ENCODE measurements at regions not wholly inside any gene's neighbourhood (a gene's known extent, or its start where the extent isn't known, plus 50 kb on each side); places are given as distances from the start of the nearest gene placed in this dataset.

DNA sequence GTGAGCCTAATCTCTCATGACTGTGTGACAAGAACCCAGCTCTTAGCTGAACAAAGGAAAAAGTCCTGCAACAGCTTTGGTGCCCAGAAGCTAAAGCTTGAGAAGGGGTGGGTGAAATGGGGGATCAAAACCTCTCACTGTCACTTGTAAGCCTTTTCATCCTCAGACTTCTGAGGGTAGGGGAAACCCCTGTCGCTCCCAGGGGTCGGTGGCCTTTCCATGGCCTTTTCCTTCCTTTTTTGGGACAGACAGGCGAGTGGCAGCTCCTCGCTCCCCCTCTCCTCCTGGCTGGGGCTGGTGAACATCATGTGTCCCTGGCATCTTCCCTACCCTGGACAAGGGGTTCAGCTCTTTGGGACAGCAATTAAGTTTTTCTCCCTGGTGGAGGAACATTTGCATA, 78.2 kb downstream of the FAM47A start:
- H4K20me1 ChIP-seq (replicated peaks; ENCODE audit: control insufficient read depth, insufficient read depth, low read length) = no peaks in the 10 kb centered on the region
- H3K9me3 ChIP-seq (replicated peaks; ENCODE audit: control insufficient read depth, insufficient read depth, low read depth, low read length) = no peaks in the 10 kb centered on the region
- H3K36me3 ChIP-seq (ENCODE audit: control insufficient read depth, insufficient read depth, low read length) = no peaks in the 10 kb centered on the region
- no peak overlapping the region for H3K4me3 ChIP-seq
- no peaks in the 10 kb centered on the region for H3K4me1 ChIP-seq (replicated peaks in 1 of 2; ENCODE audit: control insufficient read depth in 2 of 2, insufficient read depth in 2 of 2, low read length in 2 of 2)
- H3K27me3 ChIP-seq (ENCODE audit: control insufficient read depth in 2 of 2, insufficient read depth in 2 of 2, low read length in 2 of 2) = no peaks in the 10 kb centered on the region
- no peak overlapping the region for H3K9ac ChIP-seq (ENCODE audit: insufficient read depth in 1 of 2, low read depth in 2 of 2, low read length in 2 of 2)
- POLR2A ChIA-PET = no interaction called here
- ATAC-seq (no peak), DNase-seq (ENCODE audit: extremely low read depth in 1 of 4, low spot score in 3 of 4) (no peak), FAIRE-seq (no peak)
- H3K9me1 ChIP-seq (ENCODE audit: control insufficient read depth, insufficient read depth, low read length) = no peaks in the 10 kb centered on the region
- no TSS peak for BruUV-seq (replicated peaks)
- 0% methylated on average over 1 of the region's 4 CpGs for WGBS (ENCODE audit: insufficient coverage, low coverage, missing lambda C conversion rate)
- TF ChIP-seq, protein P1, sequence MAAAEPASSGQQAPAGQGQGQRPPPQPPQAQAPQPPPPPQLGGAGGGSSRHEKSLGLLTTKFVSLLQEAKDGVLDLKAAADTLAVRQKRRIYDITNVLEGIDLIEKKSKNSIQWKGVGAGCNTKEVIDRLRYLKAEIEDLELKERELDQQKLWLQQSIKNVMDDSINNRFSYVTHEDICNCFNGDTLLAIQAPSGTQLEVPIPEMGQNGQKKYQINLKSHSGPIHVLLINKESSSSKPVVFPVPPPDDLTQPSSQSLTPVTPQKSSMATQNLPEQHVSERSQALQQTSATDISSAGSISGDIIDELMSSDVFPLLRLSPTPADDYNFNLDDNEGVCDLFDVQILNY (CRISPR knock-in tag; IDR thresholded peaks at IDR 0.05) = no peak
- no peak for TF ChIP-seq SP2 (IDR thresholded peaks at IDR 0.05; ENCODE audit: extremely low read depth, low read depth, low read length, poor library complexity, severe bottlenecking)
- no peak for TF ChIP-seq U2AF2 (optimal IDR thresholded peaks at IDR 0.05; ENCODE audit: low read depth, low read length)
- no peak for TF ChIP-seq NR4A1 (CRISPR knock-in tag; IDR thresholded peaks at IDR 0.05)
- no peak for TF ChIP-seq NR4A1 (tag; IDR thresholded peaks at IDR 0.05)
- no peak for TF ChIP-seq SREBF2 (CRISPR knock-in tag; IDR thresholded peaks at IDR 0.05)
- no peak for TF ChIP-seq ZNF589 (CRISPR knock-in tag; IDR thresholded peaks at IDR 0.05; ENCODE audit: low read depth)
- TF ChIP-seq, protein P2, sequence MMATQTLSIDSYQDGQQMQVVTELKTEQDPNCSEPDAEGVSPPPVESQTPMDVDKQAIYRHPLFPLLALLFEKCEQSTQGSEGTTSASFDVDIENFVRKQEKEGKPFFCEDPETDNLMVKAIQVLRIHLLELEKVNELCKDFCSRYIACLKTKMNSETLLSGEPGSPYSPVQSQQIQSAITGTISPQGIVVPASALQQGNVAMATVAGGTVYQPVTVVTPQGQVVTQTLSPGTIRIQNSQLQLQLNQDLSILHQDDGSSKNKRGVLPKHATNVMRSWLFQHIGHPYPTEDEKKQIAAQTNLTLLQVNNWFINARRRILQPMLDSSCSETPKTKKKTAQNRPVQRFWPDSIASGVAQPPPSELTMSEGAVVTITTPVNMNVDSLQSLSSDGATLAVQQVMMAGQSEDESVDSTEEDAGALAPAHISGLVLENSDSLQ (IDR thresholded peaks at IDR 0.05) = no peak
- no peak overlapping the region for H2AFZ ChIP-seq (ENCODE audit: low read depth, low read length)
- CTCF ChIA-PET (ENCODE audit: low intra/inter-chr PET ratio) = no interaction called here
- no peak overlapping the region for H3K4me2 ChIP-seq (ENCODE audit: insufficient read depth, low read length)
- in situ Hi-C loops (cut with MboI) (loop anchor here (10.0 kb wide), 1 partner anchor 1111 kb away; no protein-coding TSS in a partner anchor), intact Hi-C loops (cut with micrococcal nuclease) (no loop called here)
- H3K79me2 ChIP-seq (ENCODE audit: control insufficient read depth, insufficient read depth, low read length) = no peaks in the 10 kb centered on the region
- H3K27ac ChIP-seq (ENCODE audit: extremely low read depth, low read depth, low read length) = no peak overlapping the region

All from K562 (cell line).